IMR-90 (cell line): ENCODE measurements at regions not wholly inside any gene's neighbourhood (a gene's known extent, or its start where the extent isn't known, plus 50 kb on each side); places are given as distances from the start of the nearest gene placed in this dataset.

Experiments used
- ATAC-seq: fragments of 200-7000 bp; cut with Tn5 transposase; 2 replicates; pipeline ENCODE4 v1.9.1; 2020; ENCODE audit warnings: low read depth, mild to moderate bottlenecking, moderate library complexity
- BruUV-seq: library from RNA; stranded (reverse); fragments of 400-500 nt; replicated peaks from 2 replicates; lab custom pipeline; 2021; lab: Mats Ljungman, UMichigan
- CTCF ChIA-PET: fragments of 300-600 bp; formaldehyde crosslinking; extraction: SDS; loops from one replicate; lab custom pipeline; 2021; ENCODE audit warnings: antibody characterized with exemption; lab: Yijun Ruan, JAX
- POLR2A ChIA-PET: fragments of 300-600 bp; sonication (Branson Sonifier 250); formaldehyde crosslinking; loops from one replicate; lab custom pipeline; 2022; ENCODE audit warnings: antibody characterized with exemption; ENCODE audit not compliant: unreplicated experiment; lab: Charles Lee
- DNase-seq: peaks from one replicate; pipeline ENCODE4 v3.0.0; 2013
- H2AFZ ChIP-seq: replicated peaks from 2 replicates; pipeline ENCODE3; 2013; ENCODE audit warnings: low read length, mild to moderate bottlenecking; ENCODE audit not compliant: poor library complexity
- H2AK5ac ChIP-seq: 2 replicates; pipeline ENCODE4 v1.6.1; 2013; ENCODE audit warnings: low read depth, low read length, inconsistent platforms
- H2AK9ac ChIP-seq: replicated peaks from 2 replicates; pipeline ENCODE3; 2013; ENCODE audit warnings: mild to moderate bottlenecking, low read depth, low read length, moderate library complexity; ENCODE audit not compliant: poor library complexity
- H2BK120ac ChIP-seq: 2 replicates; pipeline ENCODE4 v1.6.1; 2013; ENCODE audit warnings: low read depth, low read length, inconsistent platforms
- H2BK15ac ChIP-seq: 3 replicates; pipeline ENCODE4 v1.6.1; 2013; ENCODE audit warnings: low read depth, low read length, inconsistent platforms
- H2BK20ac ChIP-seq: 2 replicates; pipeline ENCODE4 v1.6.1; 2013; ENCODE audit warnings: low read depth, mild to moderate bottlenecking, inconsistent platforms, low read length, moderate library complexity
- H2BK5ac ChIP-seq: 2 replicates; pipeline ENCODE4 v1.6.1; 2013; ENCODE audit warnings: mild to moderate bottlenecking, low read depth, low read length, inconsistent platforms; ENCODE audit not compliant: poor library complexity, severe bottlenecking
- H3K14ac ChIP-seq: replicated peaks from 2 replicates; pipeline ENCODE4 v1.6.1; 2013; ENCODE audit warnings: low read depth, low read length, inconsistent platforms
- H3K18ac ChIP-seq: 2 replicates; pipeline ENCODE4 v1.6.1; 2013; ENCODE audit warnings: low read depth, low read length, control low read depth
- H3K23ac ChIP-seq: 2 replicates; pipeline ENCODE4 v1.6.1; 2013; ENCODE audit warnings: low read depth, low read length, inconsistent platforms
- H3K27ac ChIP-seq: 2 replicates; pipeline ENCODE4 v1.5.1; 2013; ENCODE audit warnings: mild to moderate bottlenecking, control low read depth, low read length; ENCODE audit not compliant: insufficient read depth
- H3K27me3 ChIP-seq: 2 replicates; pipeline ENCODE4 v1.6.1; 2013; ENCODE audit warnings: low read length; ENCODE audit not compliant: control insufficient read depth, insufficient read depth
- H3K36me3 ChIP-seq: 2 replicates; pipeline ENCODE4 v1.6.1; 2013; ENCODE audit warnings: low read length, mixed read lengths; ENCODE audit not compliant: control insufficient read depth, insufficient read depth
- H3K4ac ChIP-seq: 2 replicates; pipeline ENCODE4 v1.6.1; 2013; ENCODE audit warnings: low read depth, low read length, inconsistent platforms
- H3K4me1 ChIP-seq: 2 replicates; pipeline ENCODE4 v1.6.1; 2013; ENCODE audit warnings: low read length, mixed read lengths; ENCODE audit not compliant: control insufficient read depth, insufficient read depth
- H3K4me2 ChIP-seq: 2 replicates; pipeline ENCODE4 v1.6.1; 2013; ENCODE audit warnings: low read depth, mild to moderate bottlenecking, control low read depth, low read length, moderate library complexity
- H3K4me3 ChIP-seq: 2 replicates; pipeline ENCODE4 v1.5.1; 2013; ENCODE audit warnings: low read depth, mild to moderate bottlenecking, control low read depth, low read length, moderate library complexity; ENCODE audit not compliant: insufficient read depth
- H3K56ac ChIP-seq: 2 replicates; pipeline ENCODE4 v1.6.1; 2013; ENCODE audit warnings: low read length, inconsistent platforms; ENCODE audit not compliant: insufficient read depth; ENCODE audit errors: extremely low read depth
- H3K79me1 ChIP-seq, 2 experiments: 2 replicates each; pipeline ENCODE4 v1.6.1; 2013; ENCODE audit warnings: low read length in 2 of 2, inconsistent platforms in 1 of 2, low read depth in 1 of 2
- H3K9ac ChIP-seq: 2 replicates; pipeline ENCODE4 v1.6.1; 2013; ENCODE audit warnings: low read depth, low read length, control low read depth
- H3K9me1 ChIP-seq: 2 replicates; pipeline ENCODE4 v1.6.1; 2013; ENCODE audit warnings: low read length, inconsistent platforms; ENCODE audit not compliant: insufficient read depth
- H3K9me3 ChIP-seq: 2 replicates; pipeline ENCODE4 v1.6.1; 2013; ENCODE audit warnings: low read length; ENCODE audit not compliant: control insufficient read depth, insufficient read depth
- H4K20me1 ChIP-seq: 2 replicates; pipeline ENCODE4 v1.6.1; 2013; ENCODE audit warnings: low read length, inconsistent platforms; ENCODE audit not compliant: insufficient read depth
- H4K5ac ChIP-seq: 2 replicates; pipeline ENCODE4 v1.6.1; 2013; ENCODE audit warnings: mild to moderate bottlenecking, low read depth, low read length, control low read depth
- H4K8ac ChIP-seq, 2 experiments: 2 replicates each; pipeline ENCODE4 v1.6.1; 2013; ENCODE audit warnings: low read depth in 2 of 2, low read length in 2 of 2, control low read depth in 1 of 2, inconsistent platforms in 1 of 2
- H4K91ac ChIP-seq: 2 replicates; pipeline ENCODE4 v1.6.1; 2013; ENCODE audit warnings: low read depth, low read length, inconsistent platforms; ENCODE audit not compliant: insufficient read depth
- CHD1 ChIP-seq: IDR thresholded peaks from 2 replicates; pipeline ENCODE4 v1.6.1; 2012; ENCODE audit warnings: low read depth, low read length, improper control_type of control experiment
- MAFK ChIP-seq: IDR thresholded peaks from 2 replicates; pipeline ENCODE4 v1.6.1; 2012; ENCODE audit warnings: low read depth, low read length, improper control_type of control experiment
- NFE2L2 ChIP-seq: fragments of 150-350 bp; IDR thresholded peaks from 2 replicates; pipeline ENCODE4 v1.6.1; 2016; ENCODE audit warnings: low read depth, mild to moderate bottlenecking, low read length
- RAD21 ChIP-seq: IDR thresholded peaks from 2 replicates; pipeline ENCODE4 v1.6.1; 2012; ENCODE audit warnings: low read length, improper control_type of control experiment
- RCOR1 ChIP-seq: IDR thresholded peaks from 2 replicates; pipeline ENCODE4 v1.6.1; 2012; ENCODE audit warnings: mild to moderate bottlenecking, low read length, improper control_type of control experiment; ENCODE audit not compliant: insufficient replicate concordance
- SMC3 ChIP-seq: fragments of 150-350 bp; IDR thresholded peaks from 2 replicates; pipeline ENCODE4 v1.6.1; 2016; ENCODE audit warnings: low read depth, mild to moderate bottlenecking, antibody characterized with exemption, low read length, moderate library complexity
- WGBS, 2 experiments: methylation state at CpG; one replicate each; pipeline versions ENCODE4 v1.1.5 to v1.1.7; 2013; ENCODE audit warnings: missing lambda C conversion rate in 2 of 2; ENCODE audit not compliant: insufficient read length in 1 of 2; ENCODE audit errors: extremely low coverage in 2 of 2; 5-methylcytosine and 5-hydroxymethylcytosine counted together
- dilution Hi-C: fragments of 300-500 bp; cut with HindIII; formaldehyde crosslinking; loops from one replicate; pipeline ENCODE4 v1.14.3; 2018; ENCODE audit warnings: low sequenced_read_pairs; ENCODE audit not compliant: unreplicated experiment
- in situ Hi-C: fragments of 300-500 bp; cut with MboI; formaldehyde crosslinking; loops from 3 replicates; pipeline ENCODE4 v1.14.3; 2019; ENCODE audit warnings: low sequenced_read_pairs, inconsistent platforms, mixed read lengths
- intact Hi-C: fragments of 100-400 bp; cut with micrococcal nuclease; formaldehyde crosslinking; loops from 2 replicates; pipeline ENCODE4 v1.10.0; 2022
- TF ChIP-seq, protein P1 (sequence below): fragments of 150-350 bp; IDR thresholded peaks from 2 replicates; pipeline ENCODE4 v1.6.1; 2017; ENCODE audit warnings: mild to moderate bottlenecking, antibody characterized with exemption, low read length, low read depth
- TF ChIP-seq, protein P2 (sequence below): conservative IDR thresholded peaks from 2 replicates; pipeline ENCODE4 v1.5.1; 2012; ENCODE audit warnings: mild to moderate bottlenecking, low read depth, low read length, improper control_type of control experiment
- TF ChIP-seq, protein P3 (sequence below): fragments of 150-350 bp; IDR thresholded peaks from 2 replicates; pipeline ENCODE4 v1.6.1; 2016; ENCODE audit warnings: low read depth, mild to moderate bottlenecking, low read length, moderate library complexity, borderline replicate concordance

DNA sequence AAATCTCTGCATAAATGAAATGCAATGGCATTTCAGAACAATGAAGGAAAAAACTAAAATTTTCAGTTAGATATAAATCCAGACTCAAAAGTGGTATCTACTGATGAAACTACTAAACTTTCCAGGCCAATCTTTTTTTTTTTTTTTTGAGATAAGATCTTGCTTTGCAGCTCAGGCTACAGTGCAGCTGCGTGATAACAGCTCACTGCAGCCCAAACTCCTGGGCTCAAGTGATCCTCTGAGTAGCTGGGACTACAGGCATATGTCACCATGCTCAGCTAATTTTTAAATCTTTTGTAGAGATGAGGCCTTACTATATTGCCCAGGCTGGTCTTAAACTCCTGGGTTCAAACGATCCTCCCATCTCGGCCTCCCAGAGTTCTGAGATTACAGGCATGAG lies 1228.2 kb upstream of the ADGRL3 start:
- H3K27ac ChIP-seq: no peak overlapping the region
- H2BK5ac ChIP-seq: no peak overlapping the region
- 20% methylated on average over 1 of the region's 3 CpGs; no CpG with 5 or more reads in 1 of the 2 experiments for WGBS, 2 experiments
- no peak overlapping the region for H3K56ac ChIP-seq
- intact Hi-C loops: loop anchor here (5.0 kb wide), 1 partner anchor 105 kb away; no protein-coding TSS in a partner anchor
- H3K23ac ChIP-seq: no peak overlapping the region
- no peaks in the 10 kb centered on the region for H3K79me1 ChIP-seq
- H3K4me3 ChIP-seq: no peak overlapping the region
- no peak overlapping the region for H2AK5ac ChIP-seq
- POLR2A ChIA-PET: no interaction called here
- H2BK120ac ChIP-seq: no peak overlapping the region
- no peak overlapping the region for H3K18ac ChIP-seq
- H3K9me1 ChIP-seq: no peaks in the 10 kb centered on the region
- H3K4me2 ChIP-seq: no peak overlapping the region
- no peak overlapping the region for H2AK9ac ChIP-seq
- no peak overlapping the region for H4K5ac ChIP-seq
- H4K20me1 ChIP-seq: no peaks in the 10 kb centered on the region
- H3K27me3 ChIP-seq: no peaks in the 10 kb centered on the region
- dilution Hi-C loops: no loop called here
- peaks cover 3% of the 10 kb centered on the region; the same call in 1 of the 2 replicates for H3K9me3 ChIP-seq
- CTCF ChIA-PET: no interaction called here
- H4K91ac ChIP-seq: no peak overlapping the region
- in situ Hi-C loops: no loop called here
- H2BK20ac ChIP-seq: no peak overlapping the region
- no peaks in the 10 kb centered on the region for H3K4me1 ChIP-seq
- no peaks in the 10 kb centered on the region for H3K36me3 ChIP-seq
- ATAC-seq (no peak), DNase-seq (no peak)
- no peak overlapping the region for H4K8ac ChIP-seq
- H3K9ac ChIP-seq: no peak overlapping the region
- BruUV-seq: no TSS peak
- TF ChIP-seq, protein P1, sequence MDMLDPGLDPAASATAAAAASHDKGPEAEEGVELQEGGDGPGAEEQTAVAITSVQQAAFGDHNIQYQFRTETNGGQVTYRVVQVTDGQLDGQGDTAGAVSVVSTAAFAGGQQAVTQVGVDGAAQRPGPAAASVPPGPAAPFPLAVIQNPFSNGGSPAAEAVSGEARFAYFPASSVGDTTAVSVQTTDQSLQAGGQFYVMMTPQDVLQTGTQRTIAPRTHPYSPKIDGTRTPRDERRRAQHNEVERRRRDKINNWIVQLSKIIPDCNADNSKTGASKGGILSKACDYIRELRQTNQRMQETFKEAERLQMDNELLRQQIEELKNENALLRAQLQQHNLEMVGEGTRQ: no peak
- no peak for TF ChIP-seq SMC3
- TF ChIP-seq MAFK: no peak
- no peak for TF ChIP-seq RAD21
- TF ChIP-seq, protein P2, sequence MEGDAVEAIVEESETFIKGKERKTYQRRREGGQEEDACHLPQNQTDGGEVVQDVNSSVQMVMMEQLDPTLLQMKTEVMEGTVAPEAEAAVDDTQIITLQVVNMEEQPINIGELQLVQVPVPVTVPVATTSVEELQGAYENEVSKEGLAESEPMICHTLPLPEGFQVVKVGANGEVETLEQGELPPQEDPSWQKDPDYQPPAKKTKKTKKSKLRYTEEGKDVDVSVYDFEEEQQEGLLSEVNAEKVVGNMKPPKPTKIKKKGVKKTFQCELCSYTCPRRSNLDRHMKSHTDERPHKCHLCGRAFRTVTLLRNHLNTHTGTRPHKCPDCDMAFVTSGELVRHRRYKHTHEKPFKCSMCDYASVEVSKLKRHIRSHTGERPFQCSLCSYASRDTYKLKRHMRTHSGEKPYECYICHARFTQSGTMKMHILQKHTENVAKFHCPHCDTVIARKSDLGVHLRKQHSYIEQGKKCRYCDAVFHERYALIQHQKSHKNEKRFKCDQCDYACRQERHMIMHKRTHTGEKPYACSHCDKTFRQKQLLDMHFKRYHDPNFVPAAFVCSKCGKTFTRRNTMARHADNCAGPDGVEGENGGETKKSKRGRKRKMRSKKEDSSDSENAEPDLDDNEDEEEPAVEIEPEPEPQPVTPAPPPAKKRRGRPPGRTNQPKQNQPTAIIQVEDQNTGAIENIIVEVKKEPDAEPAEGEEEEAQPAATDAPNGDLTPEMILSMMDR: no peak
- TF ChIP-seq RCOR1: no peak
- TF ChIP-seq, protein P3, sequence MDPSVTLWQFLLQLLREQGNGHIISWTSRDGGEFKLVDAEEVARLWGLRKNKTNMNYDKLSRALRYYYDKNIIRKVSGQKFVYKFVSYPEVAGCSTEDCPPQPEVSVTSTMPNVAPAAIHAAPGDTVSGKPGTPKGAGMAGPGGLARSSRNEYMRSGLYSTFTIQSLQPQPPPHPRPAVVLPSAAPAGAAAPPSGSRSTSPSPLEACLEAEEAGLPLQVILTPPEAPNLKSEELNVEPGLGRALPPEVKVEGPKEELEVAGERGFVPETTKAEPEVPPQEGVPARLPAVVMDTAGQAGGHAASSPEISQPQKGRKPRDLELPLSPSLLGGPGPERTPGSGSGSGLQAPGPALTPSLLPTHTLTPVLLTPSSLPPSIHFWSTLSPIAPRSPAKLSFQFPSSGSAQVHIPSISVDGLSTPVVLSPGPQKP: no peak
- no peak for TF ChIP-seq NFE2L2
- TF ChIP-seq CHD1: no peak
- H3K4ac ChIP-seq: no peak overlapping the region
- H3K14ac ChIP-seq: no peak overlapping the region
- no peak overlapping the region for H2AFZ ChIP-seq
- H2BK15ac ChIP-seq: no peak overlapping the region
